ENCODE measurements at regions not wholly inside any gene's neighbourhood (a gene's known extent, or its start where the extent isn't known, plus 50 kb on each side); places are given as distances from the start of the nearest gene placed in this dataset.

DNA sequence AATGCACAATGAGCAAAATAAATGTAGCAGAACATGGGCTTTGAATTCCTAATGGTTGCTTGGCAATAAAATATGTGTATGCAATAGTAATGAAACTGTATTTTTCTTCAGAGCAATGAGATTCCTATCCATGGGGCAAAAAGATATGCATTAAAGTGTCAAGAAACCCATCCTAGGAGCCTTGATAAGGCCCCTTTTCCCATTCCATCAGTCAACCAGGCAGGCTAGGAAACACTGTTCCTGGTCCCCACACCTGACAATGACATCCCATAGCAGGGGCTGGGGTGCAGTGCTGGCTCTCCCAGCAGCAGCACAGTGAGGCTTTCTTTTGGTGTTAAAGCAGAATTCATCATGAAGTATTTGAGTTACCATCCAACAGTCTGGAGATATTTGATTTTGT is 113.3 kb upstream of the AGTR1 start:
- no peaks in the 10 kb centered on the region for H3K79me2 ChIP-seq (replicated peaks; ENCODE audit: insufficient read depth)
- no peak overlapping the region for H3K27ac ChIP-seq (ENCODE audit: low read depth)
- no peaks in the 10 kb centered on the region for H3K9me3 Mint-ChIP-seq
- no peaks in the 10 kb centered on the region for H3K4me1 Mint-ChIP-seq
- H3K27me3 ChIP-seq (ENCODE audit: insufficient read depth) = no peaks in the 10 kb centered on the region
- no peaks in the 10 kb centered on the region for H4K20me1 ChIP-seq (replicated peaks; ENCODE audit: insufficient read depth)
- DNase-seq (ENCODE audit: low spot score) (no peak), ATAC-seq (no peak)
- H3K36me3 Mint-ChIP-seq (ENCODE audit: low read depth) = no peaks in the 10 kb centered on the region
- H2AFZ ChIP-seq = no peak overlapping the region
- H3K27me3 Mint-ChIP-seq (ENCODE audit: insufficient read depth, low read depth, poor library complexity) = no peaks in the 10 kb centered on the region
- H3K27ac Mint-ChIP-seq = no peak overlapping the region
- TF ChIP-seq, protein P1, sequence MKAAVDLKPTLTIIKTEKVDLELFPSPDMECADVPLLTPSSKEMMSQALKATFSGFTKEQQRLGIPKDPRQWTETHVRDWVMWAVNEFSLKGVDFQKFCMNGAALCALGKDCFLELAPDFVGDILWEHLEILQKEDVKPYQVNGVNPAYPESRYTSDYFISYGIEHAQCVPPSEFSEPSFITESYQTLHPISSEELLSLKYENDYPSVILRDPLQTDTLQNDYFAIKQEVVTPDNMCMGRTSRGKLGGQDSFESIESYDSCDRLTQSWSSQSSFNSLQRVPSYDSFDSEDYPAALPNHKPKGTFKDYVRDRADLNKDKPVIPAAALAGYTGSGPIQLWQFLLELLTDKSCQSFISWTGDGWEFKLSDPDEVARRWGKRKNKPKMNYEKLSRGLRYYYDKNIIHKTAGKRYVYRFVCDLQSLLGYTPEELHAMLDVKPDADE (IDR thresholded peaks at IDR 0.05) = no peak
- TF ChIP-seq, protein P2, sequence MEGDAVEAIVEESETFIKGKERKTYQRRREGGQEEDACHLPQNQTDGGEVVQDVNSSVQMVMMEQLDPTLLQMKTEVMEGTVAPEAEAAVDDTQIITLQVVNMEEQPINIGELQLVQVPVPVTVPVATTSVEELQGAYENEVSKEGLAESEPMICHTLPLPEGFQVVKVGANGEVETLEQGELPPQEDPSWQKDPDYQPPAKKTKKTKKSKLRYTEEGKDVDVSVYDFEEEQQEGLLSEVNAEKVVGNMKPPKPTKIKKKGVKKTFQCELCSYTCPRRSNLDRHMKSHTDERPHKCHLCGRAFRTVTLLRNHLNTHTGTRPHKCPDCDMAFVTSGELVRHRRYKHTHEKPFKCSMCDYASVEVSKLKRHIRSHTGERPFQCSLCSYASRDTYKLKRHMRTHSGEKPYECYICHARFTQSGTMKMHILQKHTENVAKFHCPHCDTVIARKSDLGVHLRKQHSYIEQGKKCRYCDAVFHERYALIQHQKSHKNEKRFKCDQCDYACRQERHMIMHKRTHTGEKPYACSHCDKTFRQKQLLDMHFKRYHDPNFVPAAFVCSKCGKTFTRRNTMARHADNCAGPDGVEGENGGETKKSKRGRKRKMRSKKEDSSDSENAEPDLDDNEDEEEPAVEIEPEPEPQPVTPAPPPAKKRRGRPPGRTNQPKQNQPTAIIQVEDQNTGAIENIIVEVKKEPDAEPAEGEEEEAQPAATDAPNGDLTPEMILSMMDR (conservative IDR thresholded peaks at IDR 0.05; ENCODE audit: low read depth in 2 of 2) = no peak
- TF ChIP-seq STAT1 (IDR thresholded peaks at IDR 0.05; ENCODE audit: unreplicated experiment) (no peak), EZH2phosphoT487 (IDR thresholded peaks at IDR 0.05; ENCODE audit: unreplicated experiment) (no peak), NANOG (IDR thresholded peaks at IDR 0.05; ENCODE audit: borderline replicate concordance) (no peak), ZNF114 (CRISPR knock-in tag; IDR thresholded peaks at IDR 0.05) (no peak)
- TF ChIP-seq, protein P3, sequence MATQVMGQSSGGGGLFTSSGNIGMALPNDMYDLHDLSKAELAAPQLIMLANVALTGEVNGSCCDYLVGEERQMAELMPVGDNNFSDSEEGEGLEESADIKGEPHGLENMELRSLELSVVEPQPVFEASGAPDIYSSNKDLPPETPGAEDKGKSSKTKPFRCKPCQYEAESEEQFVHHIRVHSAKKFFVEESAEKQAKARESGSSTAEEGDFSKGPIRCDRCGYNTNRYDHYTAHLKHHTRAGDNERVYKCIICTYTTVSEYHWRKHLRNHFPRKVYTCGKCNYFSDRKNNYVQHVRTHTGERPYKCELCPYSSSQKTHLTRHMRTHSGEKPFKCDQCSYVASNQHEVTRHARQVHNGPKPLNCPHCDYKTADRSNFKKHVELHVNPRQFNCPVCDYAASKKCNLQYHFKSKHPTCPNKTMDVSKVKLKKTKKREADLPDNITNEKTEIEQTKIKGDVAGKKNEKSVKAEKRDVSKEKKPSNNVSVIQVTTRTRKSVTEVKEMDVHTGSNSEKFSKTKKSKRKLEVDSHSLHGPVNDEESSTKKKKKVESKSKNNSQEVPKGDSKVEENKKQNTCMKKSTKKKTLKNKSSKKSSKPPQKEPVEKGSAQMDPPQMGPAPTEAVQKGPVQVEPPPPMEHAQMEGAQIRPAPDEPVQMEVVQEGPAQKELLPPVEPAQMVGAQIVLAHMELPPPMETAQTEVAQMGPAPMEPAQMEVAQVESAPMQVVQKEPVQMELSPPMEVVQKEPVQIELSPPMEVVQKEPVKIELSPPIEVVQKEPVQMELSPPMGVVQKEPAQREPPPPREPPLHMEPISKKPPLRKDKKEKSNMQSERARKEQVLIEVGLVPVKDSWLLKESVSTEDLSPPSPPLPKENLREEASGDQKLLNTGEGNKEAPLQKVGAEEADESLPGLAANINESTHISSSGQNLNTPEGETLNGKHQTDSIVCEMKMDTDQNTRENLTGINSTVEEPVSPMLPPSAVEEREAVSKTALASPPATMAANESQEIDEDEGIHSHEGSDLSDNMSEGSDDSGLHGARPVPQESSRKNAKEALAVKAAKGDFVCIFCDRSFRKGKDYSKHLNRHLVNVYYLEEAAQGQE (IDR thresholded peaks at IDR 0.05; ENCODE audit: unreplicated experiment) = no peak
- no peaks in the 10 kb centered on the region for H3F3A ChIP-seq (replicated peaks; ENCODE audit: low read depth)
- no peaks in the 10 kb centered on the region for H3K4me1 ChIP-seq (ENCODE audit: insufficient read depth)
- H3K4me2 ChIP-seq = no peak overlapping the region
- H3K36me3 ChIP-seq (ENCODE audit: insufficient read depth) = no peaks in the 10 kb centered on the region
- no peaks in the 10 kb centered on the region for H3K9me2 ChIP-seq (ENCODE audit: insufficient read depth)
- H3K4me3 Mint-ChIP-seq = no peak overlapping the region
- H3K4me3 ChIP-seq = no peak overlapping the region

DNA sequence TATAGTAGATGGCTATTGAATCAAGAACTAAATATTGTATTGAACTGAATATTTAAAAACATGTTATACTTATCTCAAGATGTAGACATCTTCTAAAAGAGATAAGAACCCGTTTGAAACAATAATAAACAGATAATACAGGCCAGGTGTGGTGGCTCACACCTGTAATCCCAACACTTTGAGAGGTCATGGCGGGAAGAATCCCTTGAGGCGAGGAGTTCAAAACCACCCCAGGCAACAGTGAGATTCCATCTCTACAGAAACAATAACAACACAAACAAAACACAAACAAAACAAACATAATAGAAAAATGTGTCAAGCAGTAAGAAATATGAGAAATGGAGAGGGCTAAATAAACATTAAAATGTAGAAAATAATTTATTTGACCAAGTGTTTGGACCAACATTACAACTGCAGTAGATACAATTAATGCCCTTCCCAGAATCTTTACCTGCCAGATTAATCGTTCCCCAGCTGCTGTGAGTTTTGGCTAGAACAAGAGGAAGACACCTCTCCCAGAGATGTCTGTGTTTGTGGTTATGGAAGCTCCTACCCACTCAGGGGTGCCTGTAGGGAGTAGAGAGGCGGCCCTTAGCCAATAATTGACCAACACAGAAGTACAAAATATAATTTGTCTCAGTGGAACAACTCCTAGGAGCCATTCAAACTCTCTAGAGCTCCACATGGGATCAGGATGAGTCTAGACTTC is 111.9 kb upstream of the AGTR1 start:
- ATAC-seq = no peak
- Histone ChIP-seq H3K79me2 (replicated peaks; ENCODE audit: insufficient read depth) (no peaks in the 10 kb centered on the region), H3F3A (replicated peaks; ENCODE audit: low read depth) (no peaks in the 10 kb centered on the region), H3K36me3 (ENCODE audit: insufficient read depth) (no peaks in the 10 kb centered on the region), H3K4me2 (no peak overlapping the region), H3K27me3 (ENCODE audit: insufficient read depth) (no peaks in the 10 kb centered on the region), H3K4me1 (ENCODE audit: insufficient read depth) (no peaks in the 10 kb centered on the region), H3K4me3 (no peak overlapping the region), H3K27ac (ENCODE audit: low read depth) (no peak overlapping the region), H2AFZ (no peak overlapping the region), H4K20me1 (replicated peaks; ENCODE audit: insufficient read depth) (no peaks in the 10 kb centered on the region), H3K9me2 (ENCODE audit: insufficient read depth) (no peaks in the 10 kb centered on the region)
- Mint-ChIP-seq H3K27me3 (ENCODE audit: insufficient read depth, low read depth, poor library complexity) (no peaks in the 10 kb centered on the region), H3K27ac (no peak overlapping the region), H3K4me1 (no peaks in the 10 kb centered on the region), H3K4me3 (no peak overlapping the region), H3K9me3 (no peaks in the 10 kb centered on the region), H3K36me3 (ENCODE audit: low read depth) (no peaks in the 10 kb centered on the region)
- DNase-seq (ENCODE audit: low spot score) = no peak
- no peak for TF ChIP-seq ZNF331 (CRISPR knock-in tag; IDR thresholded peaks at IDR 0.05; ENCODE audit: low read depth)
- TF ChIP-seq, protein P1 (IDR thresholded peaks at IDR 0.05) = no peak
- TF ChIP-seq, protein P3 (IDR thresholded peaks at IDR 0.05; ENCODE audit: unreplicated experiment) = no peak
- TF ChIP-seq POLR2AphosphoS5 (IDR thresholded peaks at IDR 0.05; ENCODE audit: low read depth) = no peak
- no peak for TF ChIP-seq JUNB (IDR thresholded peaks at IDR 0.05; ENCODE audit: unreplicated experiment)
- no peak for TF ChIP-seq NANOG (IDR thresholded peaks at IDR 0.05; ENCODE audit: borderline replicate concordance)
- no peak for TF ChIP-seq EZH2 (IDR thresholded peaks at IDR 0.05; ENCODE audit: low read depth, unreplicated experiment)

Data from GM23338 (cell line).